ENCODE measurements at regions not wholly inside any gene's neighbourhood (a gene's known extent, or its start where the extent isn't known, plus 50 kb on each side); places are given as distances from the start of the nearest gene placed in this dataset.

GRCh38 chr3:127384717-127385539 lies 97.1 kb upstream of the PRR20G start:
- Histone ChIP-seq H3K9me3 (no peaks in the 10 kb centered on the region), H3K27me3 (no peaks in the 10 kb centered on the region), H3K27ac (no peak overlapping the region), H3K4me1 (no peaks in the 10 kb centered on the region), H3K4me3 (no peak overlapping the region), H3K36me3 (no peaks in the 10 kb centered on the region)
- intact Hi-C loops (cut with DNase I): no loop called here
- ATAC-seq (no peak), DNase-seq (no peak)
- WGBS (ENCODE audit: insufficient coverage, low coverage, low lambda C conversion rate, missing lambda C conversion rate): 45% methylated on average over 3 of the region's 18 CpGs
- no peak for TF ChIP-seq POLR2A (IDR thresholded peaks at IDR 0.05)
- TF ChIP-seq CTCF (IDR thresholded peaks at IDR 0.05): no peak

- Histone ChIP-seq H3K4me1 (no peaks in the 10 kb centered on the region), H3K36me3 (no peaks in the 10 kb centered on the region), H3K9me3 (no peaks in the 10 kb centered on the region), H3K27me3 (no peaks in the 10 kb centered on the region), H3K27ac (no peak overlapping the region), H3K4me3 (no peak overlapping the region)
- ATAC-seq (no peak), DNase-seq (no peak)
- no peak for TF ChIP-seq CTCF (IDR thresholded peaks at IDR 0.05)
- TF ChIP-seq POLR2A (IDR thresholded peaks at IDR 0.05): no peak
- WGBS (ENCODE audit: insufficient coverage, low coverage, low lambda C conversion rate, missing lambda C conversion rate): 19% methylated on average over 9 of the region's 10 CpGs
- intact Hi-C loops (cut with DNase I): no loop called here
Measured at GRCh38 chr3:127383656-127384179, 95.9 kb upstream of the PRR20G start.

- Histone ChIP-seq H3K27ac (no peak overlapping the region), H3K9me3 (no peaks in the 10 kb centered on the region), H3K27me3 (no peaks in the 10 kb centered on the region), H3K4me1 (no peaks in the 10 kb centered on the region), H3K4me3 (no peak overlapping the region), H3K36me3 (no peaks in the 10 kb centered on the region)
- WGBS (ENCODE audit: insufficient coverage, low coverage, low lambda C conversion rate, missing lambda C conversion rate): 83% methylated on average over 1 of the region's 11 CpGs
- TF ChIP-seq CTCF (IDR thresholded peaks at IDR 0.05) (no peak), POLR2A (IDR thresholded peaks at IDR 0.05) (no peak)
- DNase-seq: no peak
- intact Hi-C loops (cut with DNase I): no loop called here
- ATAC-seq: no peak
Measured at GRCh38 chr3:127377801-127378655, 90.2 kb upstream of the PRR20G start.

GRCh38 chr3:127375151-127375930 lies 87.5 kb upstream of the PRR20G start:
- no peak overlapping the region for H3K4me3 ChIP-seq
- WGBS (ENCODE audit: insufficient coverage, low coverage, low lambda C conversion rate, missing lambda C conversion rate): 76% methylated on average over 7 of the region's 13 CpGs
- no peaks in the 10 kb centered on the region for H3K36me3 ChIP-seq
- H3K27ac ChIP-seq: no peak overlapping the region
- intact Hi-C loops (cut with DNase I): no loop called here
- DNase-seq (no peak), ATAC-seq (no peak)
- no peaks in the 10 kb centered on the region for H3K27me3 ChIP-seq
- H3K9me3 ChIP-seq: no peaks in the 10 kb centered on the region
- TF ChIP-seq CTCF (IDR thresholded peaks at IDR 0.05): no peak
- TF ChIP-seq POLR2A (IDR thresholded peaks at IDR 0.05): no peak
- H3K4me1 ChIP-seq: no peaks in the 10 kb centered on the region
